LNCaP clone FGC (cell line): ENCODE measurements at regions not wholly inside any gene's neighbourhood (a gene's known extent, or its start where the extent isn't known, plus 50 kb on each side); places are given as distances from the start of the nearest gene placed in this dataset.

ENCODE experiments used
- DNase-seq: peaks from one replicate; pipeline ENCODE4 v3.0.0-alpha.2; 2011; ENCODE audit warnings: low read depth
- H3K4me3 ChIP-seq: 2 replicates; pipeline ENCODE4 v1.5.1; 2011; ENCODE audit warnings: mild to moderate bottlenecking, low read depth, low read length, control low read depth
- TF ChIP-seq, protein P1 (sequence below): IDR thresholded peaks from 2 replicates; pipeline ENCODE4 v1.5.1; 2012; ENCODE audit warnings: mild to moderate bottlenecking; ENCODE audit not compliant: control insufficient read depth, insufficient read depth; ENCODE audit errors: extremely low read depth

DNA sequence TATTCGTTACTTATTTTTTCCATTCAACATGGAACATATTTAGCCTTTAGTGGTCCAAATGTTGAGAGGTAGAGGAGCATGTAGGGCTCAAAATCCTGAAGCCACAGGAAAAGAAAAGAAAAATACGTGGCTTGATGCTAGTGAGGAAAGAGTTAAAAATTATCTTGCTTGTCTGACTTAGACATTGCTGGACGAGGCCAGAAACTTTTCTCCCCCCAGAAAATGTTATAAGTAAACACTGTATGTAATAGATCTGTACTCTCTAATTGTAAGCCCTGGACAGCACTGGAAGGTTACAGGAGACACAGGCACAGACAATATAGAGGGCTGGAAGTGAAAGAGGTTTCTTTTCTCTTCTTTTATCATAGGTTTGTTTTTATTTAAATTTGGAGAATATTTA lies 165.6 kb downstream of the ZFP64 start:
- H3K4me3 ChIP-seq: no peak overlapping the region
- TF ChIP-seq, protein P1, sequence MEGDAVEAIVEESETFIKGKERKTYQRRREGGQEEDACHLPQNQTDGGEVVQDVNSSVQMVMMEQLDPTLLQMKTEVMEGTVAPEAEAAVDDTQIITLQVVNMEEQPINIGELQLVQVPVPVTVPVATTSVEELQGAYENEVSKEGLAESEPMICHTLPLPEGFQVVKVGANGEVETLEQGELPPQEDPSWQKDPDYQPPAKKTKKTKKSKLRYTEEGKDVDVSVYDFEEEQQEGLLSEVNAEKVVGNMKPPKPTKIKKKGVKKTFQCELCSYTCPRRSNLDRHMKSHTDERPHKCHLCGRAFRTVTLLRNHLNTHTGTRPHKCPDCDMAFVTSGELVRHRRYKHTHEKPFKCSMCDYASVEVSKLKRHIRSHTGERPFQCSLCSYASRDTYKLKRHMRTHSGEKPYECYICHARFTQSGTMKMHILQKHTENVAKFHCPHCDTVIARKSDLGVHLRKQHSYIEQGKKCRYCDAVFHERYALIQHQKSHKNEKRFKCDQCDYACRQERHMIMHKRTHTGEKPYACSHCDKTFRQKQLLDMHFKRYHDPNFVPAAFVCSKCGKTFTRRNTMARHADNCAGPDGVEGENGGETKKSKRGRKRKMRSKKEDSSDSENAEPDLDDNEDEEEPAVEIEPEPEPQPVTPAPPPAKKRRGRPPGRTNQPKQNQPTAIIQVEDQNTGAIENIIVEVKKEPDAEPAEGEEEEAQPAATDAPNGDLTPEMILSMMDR: no peak
- no peak for DNase-seq

DNA sequence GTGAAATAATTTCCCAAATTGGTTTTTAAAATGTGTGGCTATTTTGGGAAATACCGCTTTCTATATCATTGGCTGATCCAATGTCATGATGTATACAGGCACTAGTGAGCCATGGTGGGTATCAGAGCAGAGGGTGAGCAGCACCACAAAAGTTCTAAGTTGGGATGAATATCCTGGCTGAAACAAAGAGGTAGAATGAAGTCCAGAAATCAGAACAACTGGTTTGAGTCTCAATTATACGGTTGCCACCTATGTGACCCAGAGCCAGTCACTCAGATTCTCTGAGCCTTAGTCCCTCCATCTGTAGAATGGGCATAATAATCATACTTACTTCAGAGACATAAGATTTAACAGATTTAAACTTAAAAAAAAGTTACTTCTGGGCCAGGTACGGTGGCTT lies 172.3 kb downstream of the ZFP64 start:
- TF ChIP-seq, protein P1: no peak
- no peak for DNase-seq
- no peak overlapping the region for H3K4me3 ChIP-seq

DNA sequence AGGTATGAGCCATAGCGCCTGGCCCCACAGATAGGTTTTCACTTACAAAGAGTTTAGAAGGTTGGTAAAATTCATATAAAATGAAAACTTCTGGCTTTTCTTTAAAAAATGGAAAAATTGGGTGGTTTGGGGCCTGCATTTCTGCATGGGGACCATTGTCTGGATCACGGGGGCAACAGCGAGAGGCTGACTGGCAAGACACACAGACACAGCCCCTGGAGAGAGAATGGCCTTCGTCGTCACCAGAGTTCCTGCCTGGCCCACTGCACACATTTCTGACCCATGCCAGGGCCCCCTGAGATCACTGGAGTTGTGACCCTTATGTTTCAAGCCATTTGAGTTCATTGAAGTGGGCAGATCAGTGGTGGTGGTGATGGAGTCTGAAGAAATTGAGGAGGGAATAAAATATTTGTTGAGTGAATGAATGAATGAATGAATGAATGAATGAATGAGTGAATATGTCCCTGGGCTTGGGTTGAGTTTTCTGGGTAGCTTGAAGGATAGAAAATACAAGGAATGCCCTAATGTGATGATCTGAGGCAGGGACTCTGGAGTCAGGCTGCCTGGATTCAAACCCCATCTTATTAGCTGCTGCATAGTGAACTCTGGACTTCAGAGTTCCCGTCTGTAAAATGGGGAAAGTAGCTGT lies 173.8 kb downstream of the ZFP64 start:
- no peak for DNase-seq
- no peak overlapping the region for H3K4me3 ChIP-seq
- TF ChIP-seq, protein P1: no peak

DNA sequence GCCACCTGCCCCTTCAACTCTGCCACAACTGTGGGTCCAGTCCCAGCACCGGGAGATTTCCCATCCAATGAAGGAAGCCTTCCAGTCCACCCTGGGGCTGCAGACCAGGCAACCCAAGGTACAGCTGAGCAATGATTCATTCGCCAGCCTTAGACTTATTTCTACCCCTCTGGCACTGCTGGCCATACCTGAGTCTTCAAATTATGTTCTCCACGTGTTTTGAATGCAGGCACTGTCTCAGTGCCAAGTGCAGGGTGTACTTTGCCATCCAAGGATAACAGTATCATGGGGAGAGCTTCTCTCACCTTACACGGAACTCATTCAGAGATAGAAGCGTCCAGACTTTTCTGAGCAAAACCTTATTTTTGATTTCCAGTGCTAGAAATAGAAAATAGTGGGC lies 175.6 kb downstream of the ZFP64 start:
- DNase-seq: no peak
- TF ChIP-seq, protein P1: no peak

DNA sequence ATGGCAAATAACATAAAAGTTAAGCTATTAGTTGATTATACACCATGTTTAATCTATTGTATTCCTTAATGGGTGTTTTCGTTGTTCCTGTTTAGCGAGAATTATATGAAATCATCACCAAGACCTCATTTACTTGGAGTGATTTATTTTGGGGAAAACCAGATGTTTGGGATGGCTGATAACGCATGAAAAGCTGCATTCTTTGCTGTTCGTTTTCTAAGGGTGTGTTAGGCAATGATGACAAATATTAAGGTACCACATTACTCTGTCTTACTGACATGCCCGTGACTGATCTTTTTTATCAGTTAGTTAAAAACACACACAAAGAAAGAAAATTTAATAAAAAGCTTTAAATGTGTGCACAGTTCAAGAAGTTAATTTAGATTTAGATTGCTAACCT lies 176.4 kb downstream of the ZFP64 start:
- no peak for DNase-seq
- H3K4me3 ChIP-seq: no peak overlapping the region
- TF ChIP-seq, protein P1: no peak

More for the DNA sequence above, 175.6 kb downstream of the ZFP64 start:
- H3K4me3 ChIP-seq: no peak overlapping the region

DNA sequence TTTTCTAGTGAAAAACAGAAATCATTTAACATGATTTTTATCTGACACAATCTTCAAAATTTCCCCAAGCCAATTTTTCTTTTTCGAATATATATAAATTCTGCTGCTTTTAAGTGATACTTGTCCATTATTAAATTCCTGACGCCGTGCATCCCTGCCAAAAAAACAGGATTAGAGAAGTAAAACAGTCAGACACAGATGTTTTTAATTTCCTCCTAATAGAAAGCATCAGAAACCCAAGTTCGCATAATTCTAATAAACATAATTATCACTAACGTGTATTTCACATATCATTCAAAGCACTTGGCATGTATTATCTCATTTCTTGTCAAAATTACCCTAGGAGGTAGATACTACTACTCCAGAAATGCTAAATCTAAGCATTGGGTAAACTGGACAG lies 179.5 kb downstream of the ZFP64 start:
- DNase-seq: no peak
- no peak overlapping the region for H3K4me3 ChIP-seq
- TF ChIP-seq, protein P1: no peak

DNA sequence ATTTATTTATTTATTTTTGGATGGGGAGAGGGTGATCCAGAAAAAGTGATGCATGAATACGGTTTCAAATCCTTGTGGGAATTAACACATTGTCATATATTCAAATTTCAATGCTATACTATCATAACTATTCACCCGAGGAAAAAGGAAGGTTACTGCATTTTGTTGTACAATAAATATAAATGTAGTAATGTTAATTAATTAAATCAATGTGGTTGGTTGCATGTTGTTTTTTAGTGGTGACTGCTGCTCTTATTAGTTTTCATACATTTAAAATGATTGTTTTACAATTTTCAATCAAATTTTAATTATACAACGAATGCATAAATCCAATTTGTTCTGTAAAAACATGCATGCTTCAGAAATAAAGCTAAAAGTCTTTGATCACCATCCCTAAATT lies 180.5 kb downstream of the ZFP64 start:
- H3K4me3 ChIP-seq: no peak overlapping the region
- TF ChIP-seq, protein P1: no peak
- no peak for DNase-seq
